ENCODE measurements at regions not wholly inside any gene's neighbourhood (a gene's known extent, or its start where the extent isn't known, plus 50 kb on each side); places are given as distances from the start of the nearest gene placed in this dataset.

DNA sequence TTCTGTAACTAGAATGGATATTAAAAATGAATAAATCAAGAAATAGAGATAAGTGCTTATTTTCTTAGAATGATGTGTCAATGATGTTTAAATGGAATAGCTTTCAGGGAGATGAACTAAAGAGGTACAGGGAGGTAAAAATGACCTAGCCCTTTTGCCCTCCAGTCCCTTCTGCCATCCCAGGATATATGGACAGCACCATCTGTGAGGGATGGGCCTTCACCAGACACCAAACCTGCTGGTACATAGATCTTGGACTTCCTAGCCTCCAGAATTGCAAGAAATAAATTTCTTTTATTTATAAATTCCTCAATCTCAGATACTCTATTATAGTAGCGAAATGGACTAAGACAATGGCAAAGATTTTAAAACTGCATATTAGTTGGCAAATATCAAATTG is 352.0 kb upstream of the THBS1 start:
- 100% methylated on average over 1 of the region's 1 CpG for WGBS, 2 donors
- no peak for DNase-seq
- Histone ChIP-seq H3K4me1 (peaks cover 0 to 24% (median 13%) of the 10 kb centered on the region in 3 donors), H3K9me3 (no peaks in the 10 kb centered on the region), H3K36me3 (no peaks in the 10 kb centered on the region), H3K27me3 (no peaks in the 10 kb centered on the region), H3K27ac (no peak overlapping the region), H3K4me3 (no peak overlapping the region)
- TF ChIP-seq, protein P1, sequence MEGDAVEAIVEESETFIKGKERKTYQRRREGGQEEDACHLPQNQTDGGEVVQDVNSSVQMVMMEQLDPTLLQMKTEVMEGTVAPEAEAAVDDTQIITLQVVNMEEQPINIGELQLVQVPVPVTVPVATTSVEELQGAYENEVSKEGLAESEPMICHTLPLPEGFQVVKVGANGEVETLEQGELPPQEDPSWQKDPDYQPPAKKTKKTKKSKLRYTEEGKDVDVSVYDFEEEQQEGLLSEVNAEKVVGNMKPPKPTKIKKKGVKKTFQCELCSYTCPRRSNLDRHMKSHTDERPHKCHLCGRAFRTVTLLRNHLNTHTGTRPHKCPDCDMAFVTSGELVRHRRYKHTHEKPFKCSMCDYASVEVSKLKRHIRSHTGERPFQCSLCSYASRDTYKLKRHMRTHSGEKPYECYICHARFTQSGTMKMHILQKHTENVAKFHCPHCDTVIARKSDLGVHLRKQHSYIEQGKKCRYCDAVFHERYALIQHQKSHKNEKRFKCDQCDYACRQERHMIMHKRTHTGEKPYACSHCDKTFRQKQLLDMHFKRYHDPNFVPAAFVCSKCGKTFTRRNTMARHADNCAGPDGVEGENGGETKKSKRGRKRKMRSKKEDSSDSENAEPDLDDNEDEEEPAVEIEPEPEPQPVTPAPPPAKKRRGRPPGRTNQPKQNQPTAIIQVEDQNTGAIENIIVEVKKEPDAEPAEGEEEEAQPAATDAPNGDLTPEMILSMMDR (IDR thresholded peaks at IDR 0.05), result no peak
- no peak for TF ChIP-seq POLR2A (IDR thresholded peaks at IDR 0.05)
- intact Hi-C loops (cut with DNase I), result no loop called here

DNA sequence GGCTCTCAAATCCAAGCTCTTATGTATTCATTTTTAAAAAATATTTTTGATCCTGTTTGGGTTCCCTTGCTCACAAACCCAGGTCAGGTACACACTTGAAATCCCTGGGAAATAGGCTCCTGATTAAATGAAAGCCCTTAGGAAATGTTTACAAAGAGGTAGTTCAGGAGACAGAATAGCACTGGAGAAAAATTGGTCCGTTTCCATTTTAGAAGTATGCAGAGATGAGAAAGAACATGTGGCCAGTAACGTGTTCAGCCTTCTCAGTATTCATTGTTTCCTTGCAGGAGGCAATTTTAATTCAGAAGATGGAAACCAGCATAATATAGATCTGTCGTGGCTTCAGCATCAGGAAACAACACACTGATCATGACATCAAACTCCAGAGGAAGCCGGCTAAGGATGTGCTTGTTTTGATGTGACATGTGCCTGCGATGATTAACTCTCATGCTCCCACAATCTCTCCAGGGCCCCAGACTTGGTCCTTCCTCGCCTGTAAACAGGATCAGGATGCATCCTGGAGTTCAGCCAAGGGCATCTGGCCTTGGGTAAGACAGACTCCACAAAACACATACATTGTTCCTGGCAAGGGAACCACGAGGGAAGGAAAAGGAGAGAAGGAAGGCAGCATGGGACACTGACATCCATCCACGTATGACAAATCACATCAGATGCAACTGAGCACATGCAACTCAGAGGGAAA is 350.5 kb upstream of the THBS1 start:
- Histone ChIP-seq H3K27ac (no peak overlapping the region), H3K4me3 (no peak overlapping the region), H3K36me3 (no peaks in the 10 kb centered on the region), H3K9me3 (no peaks in the 10 kb centered on the region), H3K4me1 (peaks cover 0 to 32% (median 13%) of the 10 kb centered on the region in 3 donors), H3K27me3 (no peaks in the 10 kb centered on the region)
- intact Hi-C loops (cut with DNase I), result no loop called here
- TF ChIP-seq POLR2A (IDR thresholded peaks at IDR 0.05), result no peak
- TF ChIP-seq, protein P1 (IDR thresholded peaks at IDR 0.05), result no peak
- DNase-seq, result no peak
- 26 to 33% methylated on average over 8 of the region's 8 CpGs for WGBS, 2 donors

GRCh38 chr15:39230908-39231285 is 350.0 kb upstream of the THBS1 start:
- Histone ChIP-seq H3K36me3 (no peaks in the 10 kb centered on the region), H3K4me3 (no peak overlapping the region), H3K27me3 (no peaks in the 10 kb centered on the region), H3K9me3 (no peaks in the 10 kb centered on the region), H3K4me1 (peaks cover 0 to 37% (median 13%) of the 10 kb centered on the region in 3 donors), H3K27ac (no peak overlapping the region)
- TF ChIP-seq, protein P1 (IDR thresholded peaks at IDR 0.05), result no peak
- no peak for TF ChIP-seq POLR2A (IDR thresholded peaks at IDR 0.05)
- intact Hi-C loops (cut with DNase I), result no loop called here
- 68 to 84% methylated on average over 1 of the region's 1 CpG for WGBS, 2 donors
- DNase-seq, result no peak

- Histone ChIP-seq H3K4me3 (no peak overlapping the region), H3K9me3 (no peaks in the 10 kb centered on the region), H3K36me3 (no peaks in the 10 kb centered on the region), H3K27ac (no peak overlapping the region), H3K27me3 (no peaks in the 10 kb centered on the region), H3K4me1 (peaks cover 0 to 39% (median 13%) of the 10 kb centered on the region in 3 donors)
- intact Hi-C loops (cut with DNase I), result no loop called here
- no peak for TF ChIP-seq POLR2A (IDR thresholded peaks at IDR 0.05)
- TF ChIP-seq, protein P1 (IDR thresholded peaks at IDR 0.05), result no peak
- 68 to 88% methylated on average over 1 to 3 of the region's 4 CpGs for WGBS, 2 donors
- no peak for DNase-seq
Measured at GRCh38 chr15:39232512-39232911, 348.4 kb upstream of the THBS1 start.

GRCh38 chr15:39235084-39235795 is 345.6 kb upstream of the THBS1 start:
- WGBS, 2 donors, result 68 to 71% methylated on average over 3 to 5 of the region's 5 CpGs
- Histone ChIP-seq H3K27me3 (no peaks in the 10 kb centered on the region), H3K4me3 (no peak overlapping the region), H3K36me3 (no peaks in the 10 kb centered on the region), H3K9me3 (no peaks in the 10 kb centered on the region), H3K27ac (no peak overlapping the region), H3K4me1 (peaks cover 0 to 34% (median 7%) of the 10 kb centered on the region in 3 donors)
- DNase-seq, result no peak
- intact Hi-C loops (cut with DNase I), result no loop called here
- no peak for TF ChIP-seq POLR2A (IDR thresholded peaks at IDR 0.05)
- TF ChIP-seq, protein P1 (IDR thresholded peaks at IDR 0.05), result no peak

All from esophagus squamous epithelium (tissue), 5 donors.